ENCODE measurements at regions not wholly inside any gene's neighbourhood (a gene's known extent, or its start where the extent isn't known, plus 50 kb on each side); places are given as distances from the start of the nearest gene placed in this dataset.

GRCh38 chr1:68785328-68785727 lies 288.4 kb upstream of the DEPDC1 start:
- WGBS, 2 donors: 27 to 33% methylated on average over 2 of the region's 2 CpGs
- DNase-seq (ENCODE audit: low spot score in 2 of 2): no peak
- no peak overlapping the region for H3K27ac ChIP-seq
- H3K4me1 ChIP-seq: no peaks in the 10 kb centered on the region
- H3K27me3 ChIP-seq: no peaks in the 10 kb centered on the region
- H3K4me3 ChIP-seq: no peak overlapping the region
- H3K36me3 ChIP-seq: no peaks in the 10 kb centered on the region
- H3K9me3 ChIP-seq: peaks cover 0 to 7% (median 0%) of the 10 kb centered on the region in 4 donors
- TF ChIP-seq, protein P1, sequence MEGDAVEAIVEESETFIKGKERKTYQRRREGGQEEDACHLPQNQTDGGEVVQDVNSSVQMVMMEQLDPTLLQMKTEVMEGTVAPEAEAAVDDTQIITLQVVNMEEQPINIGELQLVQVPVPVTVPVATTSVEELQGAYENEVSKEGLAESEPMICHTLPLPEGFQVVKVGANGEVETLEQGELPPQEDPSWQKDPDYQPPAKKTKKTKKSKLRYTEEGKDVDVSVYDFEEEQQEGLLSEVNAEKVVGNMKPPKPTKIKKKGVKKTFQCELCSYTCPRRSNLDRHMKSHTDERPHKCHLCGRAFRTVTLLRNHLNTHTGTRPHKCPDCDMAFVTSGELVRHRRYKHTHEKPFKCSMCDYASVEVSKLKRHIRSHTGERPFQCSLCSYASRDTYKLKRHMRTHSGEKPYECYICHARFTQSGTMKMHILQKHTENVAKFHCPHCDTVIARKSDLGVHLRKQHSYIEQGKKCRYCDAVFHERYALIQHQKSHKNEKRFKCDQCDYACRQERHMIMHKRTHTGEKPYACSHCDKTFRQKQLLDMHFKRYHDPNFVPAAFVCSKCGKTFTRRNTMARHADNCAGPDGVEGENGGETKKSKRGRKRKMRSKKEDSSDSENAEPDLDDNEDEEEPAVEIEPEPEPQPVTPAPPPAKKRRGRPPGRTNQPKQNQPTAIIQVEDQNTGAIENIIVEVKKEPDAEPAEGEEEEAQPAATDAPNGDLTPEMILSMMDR (IDR thresholded peaks at IDR 0.05): no peak
- no peak for TF ChIP-seq EP300 (IDR thresholded peaks at IDR 0.05)
- TF ChIP-seq POLR2A (IDR thresholded peaks at IDR 0.05): no peak

DNA sequence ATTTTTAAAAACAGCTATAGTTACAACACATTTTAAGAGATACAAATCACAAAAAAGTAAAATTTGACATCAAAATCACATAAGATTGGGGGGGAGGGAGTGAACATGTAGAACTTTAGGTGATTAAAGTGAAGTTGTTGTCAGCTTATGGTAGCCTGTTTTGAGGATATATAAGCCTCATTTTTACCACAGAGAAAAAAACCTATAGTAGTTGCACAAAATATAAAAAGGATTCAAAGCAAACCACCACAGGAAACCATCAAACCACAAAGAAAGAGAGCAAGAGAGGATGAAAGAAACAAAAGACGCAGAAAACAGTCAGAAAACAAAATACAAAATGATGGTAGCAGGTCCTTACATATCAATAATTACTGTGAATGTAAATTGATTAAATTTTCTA lies 291.9 kb upstream of the DEPDC1 start:
- Histone ChIP-seq H3K4me3 (no peak overlapping the region), H3K36me3 (no peaks in the 10 kb centered on the region), H3K9me3 (no peaks in the 10 kb centered on the region), H3K27ac (no peak overlapping the region), H3K4me1 (no peaks in the 10 kb centered on the region), H3K27me3 (no peaks in the 10 kb centered on the region)
- no peak for DNase-seq (ENCODE audit: low spot score in 2 of 2)
- 71 to 86% methylated on average over 1 of the region's 1 CpG for WGBS, 2 donors
- TF ChIP-seq EP300 (IDR thresholded peaks at IDR 0.05) (no peak), POLR2A (IDR thresholded peaks at IDR 0.05) (no peak)
- TF ChIP-seq, protein P1 (IDR thresholded peaks at IDR 0.05): no peak

GRCh38 chr1:68791800-68792199 lies 294.9 kb upstream of the DEPDC1 start:
- Histone ChIP-seq H3K4me3 (no peak overlapping the region), H3K27me3 (no peaks in the 10 kb centered on the region), H3K27ac (no peak overlapping the region), H3K9me3 (no peaks in the 10 kb centered on the region), H3K4me1 (no peaks in the 10 kb centered on the region), H3K36me3 (no peaks in the 10 kb centered on the region)
- TF ChIP-seq EP300 (IDR thresholded peaks at IDR 0.05) (no peak), POLR2A (IDR thresholded peaks at IDR 0.05) (no peak)
- TF ChIP-seq, protein P1 (IDR thresholded peaks at IDR 0.05): no peak
- WGBS, 2 donors: 88 to 93% methylated on average over 3 of the region's 3 CpGs
- DNase-seq (ENCODE audit: low spot score in 2 of 2): no peak

- Histone ChIP-seq H3K36me3 (no peaks in the 10 kb centered on the region), H3K4me1 (peaks cover 0 to 9% (median 0%) of the 10 kb centered on the region in 4 donors), H3K9me3 (no peaks in the 10 kb centered on the region), H3K4me3 (no peak overlapping the region), H3K27me3 (no peaks in the 10 kb centered on the region), H3K27ac (no peak overlapping the region)
- TF ChIP-seq EP300 (IDR thresholded peaks at IDR 0.05): no peak
- no peak for TF ChIP-seq POLR2A (IDR thresholded peaks at IDR 0.05)
- TF ChIP-seq, protein P1 (IDR thresholded peaks at IDR 0.05): no peak
- DNase-seq (ENCODE audit: low spot score in 2 of 2): no peak
These were observed 299.1 kb upstream of the DEPDC1 start for GRCh38 chr1:68795956-68796355.

- Histone ChIP-seq H3K27ac (no peak overlapping the region), H3K4me1 (peaks cover 0 to 9% (median 0%) of the 10 kb centered on the region in 4 donors), H3K27me3 (no peaks in the 10 kb centered on the region), H3K9me3 (no peaks in the 10 kb centered on the region), H3K4me3 (no peak overlapping the region), H3K36me3 (no peaks in the 10 kb centered on the region)
- DNase-seq (ENCODE audit: low spot score in 2 of 2): no peak
- TF ChIP-seq EP300 (IDR thresholded peaks at IDR 0.05): no peak
- no peak for TF ChIP-seq POLR2A (IDR thresholded peaks at IDR 0.05)
These were observed 300.0 kb upstream of the DEPDC1 start for GRCh38 chr1:68796888-68797287.

- TF ChIP-seq, protein P1 (IDR thresholded peaks at IDR 0.05): no peak
- TF ChIP-seq POLR2A (IDR thresholded peaks at IDR 0.05): no peak
- no peak for TF ChIP-seq EP300 (IDR thresholded peaks at IDR 0.05)
- Histone ChIP-seq H3K27me3 (no peaks in the 10 kb centered on the region), H3K4me3 (no peak overlapping the region), H3K27ac (no peak overlapping the region), H3K36me3 (no peaks in the 10 kb centered on the region), H3K4me1 (peaks cover 0 to 9% (median 0%) of the 10 kb centered on the region in 4 donors), H3K9me3 (no peaks in the 10 kb centered on the region)
- no peak for DNase-seq (ENCODE audit: low spot score in 2 of 2)
- WGBS, 2 donors: 58 to 68% methylated on average over 1 of the region's 1 CpG
These were observed 301.2 kb upstream of the DEPDC1 start for GRCh38 chr1:68798071-68798470.
